ENCODE measurements at regions not wholly inside any gene's neighbourhood (a gene's known extent, or its start where the extent isn't known, plus 50 kb on each side); places are given as distances from the start of the nearest gene placed in this dataset.

DNA sequence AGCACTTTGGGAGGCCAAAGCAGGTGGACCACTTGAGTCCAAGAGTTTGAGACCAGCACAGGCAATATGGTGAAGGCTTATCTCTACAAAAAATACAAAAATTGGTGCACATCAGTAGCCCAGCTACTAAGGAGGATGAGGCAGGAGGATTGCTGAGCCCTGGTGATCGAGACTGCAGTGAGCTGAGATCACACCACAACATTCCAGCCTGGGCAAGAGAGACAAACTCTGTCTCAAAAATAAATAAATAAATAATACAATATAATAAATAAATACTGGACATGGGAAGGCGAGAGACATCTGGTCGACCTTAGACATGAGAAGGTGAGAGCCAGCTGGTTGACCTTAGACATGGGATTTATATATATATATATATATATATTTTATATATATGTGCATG is 119.8 kb upstream of the SLC38A4 start:
- TF ChIP-seq, protein P1, sequence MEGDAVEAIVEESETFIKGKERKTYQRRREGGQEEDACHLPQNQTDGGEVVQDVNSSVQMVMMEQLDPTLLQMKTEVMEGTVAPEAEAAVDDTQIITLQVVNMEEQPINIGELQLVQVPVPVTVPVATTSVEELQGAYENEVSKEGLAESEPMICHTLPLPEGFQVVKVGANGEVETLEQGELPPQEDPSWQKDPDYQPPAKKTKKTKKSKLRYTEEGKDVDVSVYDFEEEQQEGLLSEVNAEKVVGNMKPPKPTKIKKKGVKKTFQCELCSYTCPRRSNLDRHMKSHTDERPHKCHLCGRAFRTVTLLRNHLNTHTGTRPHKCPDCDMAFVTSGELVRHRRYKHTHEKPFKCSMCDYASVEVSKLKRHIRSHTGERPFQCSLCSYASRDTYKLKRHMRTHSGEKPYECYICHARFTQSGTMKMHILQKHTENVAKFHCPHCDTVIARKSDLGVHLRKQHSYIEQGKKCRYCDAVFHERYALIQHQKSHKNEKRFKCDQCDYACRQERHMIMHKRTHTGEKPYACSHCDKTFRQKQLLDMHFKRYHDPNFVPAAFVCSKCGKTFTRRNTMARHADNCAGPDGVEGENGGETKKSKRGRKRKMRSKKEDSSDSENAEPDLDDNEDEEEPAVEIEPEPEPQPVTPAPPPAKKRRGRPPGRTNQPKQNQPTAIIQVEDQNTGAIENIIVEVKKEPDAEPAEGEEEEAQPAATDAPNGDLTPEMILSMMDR (IDR thresholded peaks at IDR 0.05) = no peak
- TF ChIP-seq POLR2A (IDR thresholded peaks at IDR 0.05) = no peak

Measured in Peyer's patch (tissue), 4 donors.